ENCODE measurements at regions not wholly inside any gene's neighbourhood (a gene's known extent, or its start where the extent isn't known, plus 50 kb on each side); places are given as distances from the start of the nearest gene placed in this dataset.

GRCh38 chr9:75669721-75670120, 220.8 kb upstream of the PCSK5 start:
- H3K27me3 ChIP-seq, result no peaks in the 10 kb centered on the region
- no peak overlapping the region for H3K27ac ChIP-seq
- no peaks in the 10 kb centered on the region for H3K4me1 ChIP-seq
- TF ChIP-seq CTCF (IDR thresholded peaks at IDR 0.05) (no peak), POLR2A (IDR thresholded peaks at IDR 0.05) (no peak)
- WGBS (ENCODE audit: insufficient coverage, low coverage, low lambda C conversion rate, missing lambda C conversion rate), result 47% methylated on average over 2 of the region's 2 CpGs
- intact Hi-C loops (cut with DNase I), result no loop called here
- ATAC-seq, result no peak
- H3K36me3 ChIP-seq, result no peaks in the 10 kb centered on the region
- no peak overlapping the region for H3K4me3 ChIP-seq
- no peaks in the 10 kb centered on the region for H3K9me3 ChIP-seq
- no peak for DNase-seq

GRCh38 chr9:75671354-75671753, 219.1 kb upstream of the PCSK5 start:
- TF ChIP-seq CTCF (IDR thresholded peaks at IDR 0.05) (no peak), POLR2A (IDR thresholded peaks at IDR 0.05) (no peak)
- ATAC-seq, result no peak
- H3K27ac ChIP-seq, result no peak overlapping the region
- intact Hi-C loops (cut with DNase I), result no loop called here
- H3K9me3 ChIP-seq, result no peaks in the 10 kb centered on the region
- 60% methylated on average over 1 of the region's 1 CpG for WGBS (ENCODE audit: insufficient coverage, low coverage, low lambda C conversion rate, missing lambda C conversion rate)
- no peaks in the 10 kb centered on the region for H3K4me1 ChIP-seq
- H3K27me3 ChIP-seq, result no peaks in the 10 kb centered on the region
- H3K4me3 ChIP-seq, result no peak overlapping the region
- H3K36me3 ChIP-seq, result no peaks in the 10 kb centered on the region
- no peak for DNase-seq

GRCh38 chr9:75672478-75672877, 218.0 kb upstream of the PCSK5 start:
- Histone ChIP-seq H3K27me3 (no peaks in the 10 kb centered on the region), H3K9me3 (no peaks in the 10 kb centered on the region), H3K4me1 (no peaks in the 10 kb centered on the region), H3K27ac (no peak overlapping the region), H3K36me3 (no peaks in the 10 kb centered on the region), H3K4me3 (no peak overlapping the region)
- no peak for ATAC-seq
- intact Hi-C loops (cut with DNase I), result no loop called here
- DNase-seq, result no peak
- TF ChIP-seq CTCF (IDR thresholded peaks at IDR 0.05) (no peak), POLR2A (IDR thresholded peaks at IDR 0.05) (no peak)
- WGBS (ENCODE audit: insufficient coverage, low coverage, low lambda C conversion rate, missing lambda C conversion rate), result 33% methylated on average over 1 of the region's 1 CpG

GRCh38 chr9:75683591-75683990, 206.9 kb upstream of the PCSK5 start:
- Histone ChIP-seq H3K9me3 (no peaks in the 10 kb centered on the region), H3K27ac (no peak overlapping the region), H3K27me3 (no peaks in the 10 kb centered on the region), H3K4me3 (no peak overlapping the region), H3K36me3 (no peaks in the 10 kb centered on the region), H3K4me1 (no peaks in the 10 kb centered on the region)
- ATAC-seq, result no peak
- intact Hi-C loops (cut with DNase I), result no loop called here
- DNase-seq, result no peak
- TF ChIP-seq POLR2A (IDR thresholded peaks at IDR 0.05), result no peak
- TF ChIP-seq CTCF (IDR thresholded peaks at IDR 0.05), result no peak
- 82% methylated on average over 1 of the region's 1 CpG for WGBS (ENCODE audit: insufficient coverage, low coverage, low lambda C conversion rate, missing lambda C conversion rate)

GRCh38 chr9:75685062-75685461, 205.4 kb upstream of the PCSK5 start:
- Histone ChIP-seq H3K4me3 (no peak overlapping the region), H3K27ac (no peak overlapping the region), H3K4me1 (no peaks in the 10 kb centered on the region), H3K36me3 (no peaks in the 10 kb centered on the region), H3K27me3 (no peaks in the 10 kb centered on the region), H3K9me3 (no peaks in the 10 kb centered on the region)
- no peak for DNase-seq
- intact Hi-C loops (cut with DNase I), result no loop called here
- ATAC-seq, result no peak
- no peak for TF ChIP-seq CTCF (IDR thresholded peaks at IDR 0.05)
- TF ChIP-seq POLR2A (IDR thresholded peaks at IDR 0.05), result no peak
- 61% methylated on average over 4 of the region's 4 CpGs for WGBS (ENCODE audit: insufficient coverage, low coverage, low lambda C conversion rate, missing lambda C conversion rate)
